ENCODE measurements at regions not wholly inside any gene's neighbourhood (a gene's known extent, or its start where the extent isn't known, plus 50 kb on each side); places are given as distances from the start of the nearest gene placed in this dataset.
"Not testable (repeated sequence)": the region's sequence is repeated elsewhere in the genome, so short reads cannot be mapped to it uniquely, and the experiment has no call there.

DNA sequence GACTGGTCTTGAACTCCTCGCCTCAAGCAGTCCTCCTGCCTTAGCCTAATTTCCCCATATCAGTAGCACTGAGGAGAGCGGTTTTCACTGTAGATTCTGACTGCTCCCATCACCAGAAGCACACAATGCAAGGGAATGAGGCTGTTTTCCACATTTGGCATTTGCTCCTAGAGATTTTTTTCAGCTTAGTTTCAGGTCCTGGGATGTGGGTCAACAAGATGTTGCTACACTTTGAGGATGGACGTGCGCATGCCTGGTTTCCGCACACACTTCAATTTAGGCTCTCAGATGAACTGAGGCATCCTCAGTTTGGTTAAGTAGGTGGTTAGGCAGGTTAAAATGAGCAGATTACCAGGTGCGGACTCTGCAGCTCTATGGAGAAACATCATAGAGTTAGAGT, 287.1 kb upstream of the LYZL1 start:
- Histone ChIP-seq H3K79me2 (ENCODE audit: control insufficient read depth, insufficient read depth, low read length) (no peaks in the 10 kb centered on the region), H4K20me1 (ENCODE audit: control insufficient read depth, extremely low read depth, insufficient read depth, low read length) (no peaks in the 10 kb centered on the region), H3K4me1 (ENCODE audit: control insufficient read depth, extremely low read depth, insufficient read depth, low read length) (no peaks in the 10 kb centered on the region), H3K9ac (ENCODE audit: insufficient read depth, low read length) (no peak overlapping the region), H3K4me3 (replicated peaks in 1 of 4; ENCODE audit: control extremely low read depth in 1 of 4, insufficient read depth in 1 of 4, low read depth in 3 of 4, low read length in 4 of 4) (no peak overlapping the region), H3K9me3 (ENCODE audit: control insufficient read depth, insufficient read depth, low read depth, low read length) (no peaks in the 10 kb centered on the region), H2AFZ (ENCODE audit: low read length) (no peak overlapping the region), H3K27me3 (ENCODE audit: control insufficient read depth, insufficient read depth, low read length) (no peaks in the 10 kb centered on the region), H3K27ac (ENCODE audit: insufficient read depth, low read length) (no peak overlapping the region), H3K4me2 (ENCODE audit: extremely low read depth, insufficient read depth, low read length) (no peak overlapping the region), H3K36me3 (ENCODE audit: control insufficient read depth, insufficient read depth, low read length) (no peaks in the 10 kb centered on the region)
- DNase-seq (ENCODE audit: low read depth in 2 of 2), result no peak
- TF ChIP-seq EZH2 (IDR thresholded peaks at IDR 0.05; ENCODE audit: low read length, missing control alignments), result no peak
- TF ChIP-seq, protein P1, sequence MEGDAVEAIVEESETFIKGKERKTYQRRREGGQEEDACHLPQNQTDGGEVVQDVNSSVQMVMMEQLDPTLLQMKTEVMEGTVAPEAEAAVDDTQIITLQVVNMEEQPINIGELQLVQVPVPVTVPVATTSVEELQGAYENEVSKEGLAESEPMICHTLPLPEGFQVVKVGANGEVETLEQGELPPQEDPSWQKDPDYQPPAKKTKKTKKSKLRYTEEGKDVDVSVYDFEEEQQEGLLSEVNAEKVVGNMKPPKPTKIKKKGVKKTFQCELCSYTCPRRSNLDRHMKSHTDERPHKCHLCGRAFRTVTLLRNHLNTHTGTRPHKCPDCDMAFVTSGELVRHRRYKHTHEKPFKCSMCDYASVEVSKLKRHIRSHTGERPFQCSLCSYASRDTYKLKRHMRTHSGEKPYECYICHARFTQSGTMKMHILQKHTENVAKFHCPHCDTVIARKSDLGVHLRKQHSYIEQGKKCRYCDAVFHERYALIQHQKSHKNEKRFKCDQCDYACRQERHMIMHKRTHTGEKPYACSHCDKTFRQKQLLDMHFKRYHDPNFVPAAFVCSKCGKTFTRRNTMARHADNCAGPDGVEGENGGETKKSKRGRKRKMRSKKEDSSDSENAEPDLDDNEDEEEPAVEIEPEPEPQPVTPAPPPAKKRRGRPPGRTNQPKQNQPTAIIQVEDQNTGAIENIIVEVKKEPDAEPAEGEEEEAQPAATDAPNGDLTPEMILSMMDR (conservative IDR thresholded peaks at IDR 0.05 in 1 of 2, IDR thresholded peaks at IDR 0.05 in 1 of 2; ENCODE audit: low read depth in 1 of 2, low read length in 2 of 2), result no peak

- H4K20me1 ChIP-seq (ENCODE audit: control insufficient read depth, extremely low read depth, insufficient read depth, low read length); H3K79me2 ChIP-seq (ENCODE audit: control insufficient read depth, insufficient read depth, low read length); H3K27ac ChIP-seq (ENCODE audit: insufficient read depth, low read length); H2AFZ ChIP-seq (ENCODE audit: low read length); H3K9ac ChIP-seq (ENCODE audit: insufficient read depth, low read length); DNase-seq (ENCODE audit: low read depth in 2 of 2); H3K27me3 ChIP-seq (ENCODE audit: control insufficient read depth, insufficient read depth, low read length); H3K4me2 ChIP-seq (ENCODE audit: extremely low read depth, insufficient read depth, low read length); H3K9me3 ChIP-seq (ENCODE audit: control insufficient read depth, insufficient read depth, low read depth, low read length); H3K4me3 ChIP-seq (replicated peaks in 1 of 4; ENCODE audit: control extremely low read depth in 1 of 4, insufficient read depth in 1 of 4, low read depth in 3 of 4, low read length in 4 of 4); H3K4me1 ChIP-seq (ENCODE audit: control insufficient read depth, extremely low read depth, insufficient read depth, low read length); H3K36me3 ChIP-seq (ENCODE audit: control insufficient read depth, insufficient read depth, low read length): not testable (repeated sequence)
These were observed 285.9 kb upstream of the LYZL1 start for GRCh38 chr10:29003014-29003413.

DNA sequence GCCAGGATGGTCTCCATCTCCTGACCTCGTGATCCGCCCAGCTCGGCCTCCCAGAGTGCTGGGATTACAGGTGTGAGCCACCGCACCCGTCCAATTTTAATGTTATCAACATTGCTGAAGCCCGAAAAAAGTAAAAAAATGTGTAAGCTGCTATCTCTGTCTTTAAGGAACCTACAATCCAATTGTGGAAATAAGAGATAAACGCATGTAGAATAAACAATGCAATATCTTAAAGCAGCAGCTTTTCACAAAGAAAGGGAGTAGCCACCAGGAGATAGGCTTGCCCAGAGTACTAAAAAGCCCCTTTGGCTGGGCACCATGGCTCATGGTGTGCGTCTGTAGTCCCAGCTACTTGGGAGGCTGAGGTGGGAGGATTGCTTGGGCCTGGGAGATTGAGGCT, 282.9 kb upstream of the LYZL1 start:
- no peaks in the 10 kb centered on the region for H3K79me2 ChIP-seq (ENCODE audit: control insufficient read depth, insufficient read depth, low read length)
- H3K4me3 ChIP-seq (replicated peaks in 1 of 4; ENCODE audit: control extremely low read depth in 1 of 4, insufficient read depth in 1 of 4, low read depth in 3 of 4, low read length in 4 of 4), result no peak overlapping the region
- H3K9ac ChIP-seq (ENCODE audit: insufficient read depth, low read length), result no peak overlapping the region
- no peak overlapping the region for H2AFZ ChIP-seq (ENCODE audit: low read length)
- no peaks in the 10 kb centered on the region for H3K27me3 ChIP-seq (ENCODE audit: control insufficient read depth, insufficient read depth, low read length)
- no peaks in the 10 kb centered on the region for H3K36me3 ChIP-seq (ENCODE audit: control insufficient read depth, insufficient read depth, low read length)
- H3K9me3 ChIP-seq (ENCODE audit: control insufficient read depth, insufficient read depth, low read depth, low read length), result no peaks in the 10 kb centered on the region
- no peaks in the 10 kb centered on the region for H3K4me1 ChIP-seq (ENCODE audit: control insufficient read depth, extremely low read depth, insufficient read depth, low read length)
- H3K27ac ChIP-seq (ENCODE audit: insufficient read depth, low read length), result no peak overlapping the region
- H4K20me1 ChIP-seq (ENCODE audit: control insufficient read depth, extremely low read depth, insufficient read depth, low read length), result no peaks in the 10 kb centered on the region
- TF ChIP-seq EZH2 (IDR thresholded peaks at IDR 0.05; ENCODE audit: low read length, missing control alignments), result no peak
- TF ChIP-seq, protein P1 (conservative IDR thresholded peaks at IDR 0.05 in 1 of 2, IDR thresholded peaks at IDR 0.05 in 1 of 2; ENCODE audit: low read depth in 1 of 2, low read length in 2 of 2), result no peak
- H3K4me2 ChIP-seq (ENCODE audit: extremely low read depth, insufficient read depth, low read length), result no peak overlapping the region
- no peak for DNase-seq (ENCODE audit: low read depth in 2 of 2)

DNA sequence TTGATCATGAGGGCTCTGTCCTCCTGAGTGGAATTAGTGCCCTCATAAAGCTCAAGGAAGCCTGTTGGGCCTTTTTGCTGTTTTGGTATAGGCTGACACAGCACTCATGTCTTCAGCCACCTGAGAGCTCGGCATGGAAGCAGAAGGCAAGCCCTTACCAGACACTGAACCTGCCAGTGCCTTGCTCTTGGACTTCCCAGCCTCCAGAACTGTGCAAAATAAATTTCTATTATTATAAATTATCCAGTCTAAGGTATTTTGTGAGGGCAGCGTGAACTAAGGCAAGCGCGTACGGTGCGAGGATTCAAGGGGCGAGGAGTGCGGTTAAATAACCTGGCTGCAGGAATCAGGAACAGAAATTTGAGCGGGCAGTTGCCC, 281.5 kb upstream of the LYZL1 start:
- no peaks in the 10 kb centered on the region for H4K20me1 ChIP-seq (ENCODE audit: control insufficient read depth, extremely low read depth, insufficient read depth, low read length)
- no peaks in the 10 kb centered on the region for H3K27me3 ChIP-seq (ENCODE audit: control insufficient read depth, insufficient read depth, low read length)
- H3K79me2 ChIP-seq (ENCODE audit: control insufficient read depth, insufficient read depth, low read length), result no peaks in the 10 kb centered on the region
- no peaks in the 10 kb centered on the region for H3K36me3 ChIP-seq (ENCODE audit: control insufficient read depth, insufficient read depth, low read length)
- H3K4me3 ChIP-seq (replicated peaks in 1 of 4; ENCODE audit: control extremely low read depth in 1 of 4, insufficient read depth in 1 of 4, low read depth in 3 of 4, low read length in 4 of 4), result no peak overlapping the region
- no peak overlapping the region for H2AFZ ChIP-seq (ENCODE audit: low read length)
- H3K9ac ChIP-seq (ENCODE audit: insufficient read depth, low read length), result no peak overlapping the region
- no peak for TF ChIP-seq EZH2 (IDR thresholded peaks at IDR 0.05; ENCODE audit: low read length, missing control alignments)
- no peak overlapping the region for H3K27ac ChIP-seq (ENCODE audit: insufficient read depth, low read length)
- no peak overlapping the region for H3K4me2 ChIP-seq (ENCODE audit: extremely low read depth, insufficient read depth, low read length)
- H3K9me3 ChIP-seq (ENCODE audit: control insufficient read depth, insufficient read depth, low read depth, low read length), result no peaks in the 10 kb centered on the region
- DNase-seq (ENCODE audit: low read depth in 2 of 2), result no peak
- no peaks in the 10 kb centered on the region for H3K4me1 ChIP-seq (ENCODE audit: control insufficient read depth, extremely low read depth, insufficient read depth, low read length)

Data from fibroblast of lung (primary cell).